GM23338 (cell line): ENCODE measurements at regions not wholly inside any gene's neighbourhood (a gene's known extent, or its start where the extent isn't known, plus 50 kb on each side); places are given as distances from the start of the nearest gene placed in this dataset.

Experiments used
- CREB1 ChIP-seq: fragments of 250-450 bp; sonication (Bioruptor Pico); IDR thresholded peaks from 2 replicates; pipeline ENCODE4 v1.5.0; 2020; ENCODE audit warnings: low read depth, mild to moderate bottlenecking, moderate library complexity
- ETS1 ChIP-seq: IDR thresholded peaks from 2 replicates; pipeline ENCODE4 v1.6.1; 2016; ENCODE audit warnings: antibody characterized with exemption
- EZH2 ChIP-seq: fragments of 200-600 bp; sonication (generic); IDR thresholded peaks from one replicate; pipeline ENCODE4 v1.8.0; 2017; ENCODE audit warnings: antibody characterized with exemption, mild to moderate bottlenecking, low read depth; ENCODE audit not compliant: unreplicated experiment
- EZH2phosphoT487 ChIP-seq: fragments of 200-600 bp; sonication (generic); IDR thresholded peaks from one replicate; pipeline ENCODE4 v1.8.1; 2018; ENCODE audit warnings: antibody characterized with exemption; ENCODE audit not compliant: unreplicated experiment
- POLR2AphosphoS5 ChIP-seq: IDR thresholded peaks from 2 replicates; pipeline ENCODE4 v1.6.1; 2016; ENCODE audit warnings: antibody characterized with exemption, low read depth
- REST ChIP-seq: IDR thresholded peaks from one replicate; pipeline ENCODE4 v1.6.1; 2018; ENCODE audit warnings: antibody characterized with exemption; ENCODE audit not compliant: unreplicated experiment
- ZNF114 ChIP-seq: fragments of 250-450 bp; sonication (Bioruptor Pico); IDR thresholded peaks from 2 replicates; pipeline ENCODE4 v1.5.0; 2020; ENCODE audit warnings: mild to moderate bottlenecking, moderate library complexity
- ZNF331 ChIP-seq: fragments of 250-450 bp; sonication (Bioruptor Pico); IDR thresholded peaks from 2 replicates; pipeline ENCODE4 v1.5.0; 2020; ENCODE audit warnings: low read depth, mild to moderate bottlenecking, moderate library complexity
- TF ChIP-seq, protein P1 (sequence below), 2 experiments: fragments of 200-600 bp in 1 of 2; sonication (generic) in 1 of 2; conservative IDR thresholded peaks; 2 replicates each; pipeline versions ENCODE4 v1.5.1 to v1.6.1; 2016 to 2017; ENCODE audit warnings: antibody characterized with exemption in 2 of 2, low read depth in 2 of 2, mild to moderate bottlenecking in 2 of 2, moderate library complexity in 1 of 2

- TF ChIP-seq, protein P1, sequence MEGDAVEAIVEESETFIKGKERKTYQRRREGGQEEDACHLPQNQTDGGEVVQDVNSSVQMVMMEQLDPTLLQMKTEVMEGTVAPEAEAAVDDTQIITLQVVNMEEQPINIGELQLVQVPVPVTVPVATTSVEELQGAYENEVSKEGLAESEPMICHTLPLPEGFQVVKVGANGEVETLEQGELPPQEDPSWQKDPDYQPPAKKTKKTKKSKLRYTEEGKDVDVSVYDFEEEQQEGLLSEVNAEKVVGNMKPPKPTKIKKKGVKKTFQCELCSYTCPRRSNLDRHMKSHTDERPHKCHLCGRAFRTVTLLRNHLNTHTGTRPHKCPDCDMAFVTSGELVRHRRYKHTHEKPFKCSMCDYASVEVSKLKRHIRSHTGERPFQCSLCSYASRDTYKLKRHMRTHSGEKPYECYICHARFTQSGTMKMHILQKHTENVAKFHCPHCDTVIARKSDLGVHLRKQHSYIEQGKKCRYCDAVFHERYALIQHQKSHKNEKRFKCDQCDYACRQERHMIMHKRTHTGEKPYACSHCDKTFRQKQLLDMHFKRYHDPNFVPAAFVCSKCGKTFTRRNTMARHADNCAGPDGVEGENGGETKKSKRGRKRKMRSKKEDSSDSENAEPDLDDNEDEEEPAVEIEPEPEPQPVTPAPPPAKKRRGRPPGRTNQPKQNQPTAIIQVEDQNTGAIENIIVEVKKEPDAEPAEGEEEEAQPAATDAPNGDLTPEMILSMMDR (conservative IDR thresholded peaks at IDR 0.05; ENCODE audit: low read depth in 2 of 2) = no peak
- TF ChIP-seq POLR2AphosphoS5 = no peak
- no peak for TF ChIP-seq EZH2phosphoT487
- no peak for TF ChIP-seq CREB1 (CRISPR knock-in tag)
- no peak for TF ChIP-seq ZNF331 (CRISPR knock-in tag)
- TF ChIP-seq EZH2 = no peak
- TF ChIP-seq ZNF114 (CRISPR knock-in tag) = no peak
- TF ChIP-seq REST = no peak
- TF ChIP-seq ETS1 = no peak
These were observed 1110.6 kb downstream of the TSN start for GRCh38 chr2:122866095-122866494.
